PC-3 (cell line): ENCODE measurements at regions not wholly inside any gene's neighbourhood (a gene's known extent, or its start where the extent isn't known, plus 50 kb on each side); places are given as distances from the start of the nearest gene placed in this dataset.

Experiments used
- ATAC-seq: fragments of 200-7000 bp; cut with Tn5 transposase; 2 replicates; pipeline ENCODE4 v1.9.1; 2020; ENCODE audit warnings: mild to moderate bottlenecking, moderate library complexity
- BruUV-seq: library from RNA; stranded (reverse); fragments of 400-500 nt; replicated peaks from 2 replicates; lab custom pipeline; 2021; lab: Mats Ljungman, UMichigan
- CTCF ChIA-PET: fragments of 300-600 bp; sonication (Branson Sonifier 250); formaldehyde crosslinking; loops from one replicate; lab custom pipeline; 2022; ENCODE audit warnings: antibody characterized with exemption; lab: Charles Lee
- POLR2A ChIA-PET: fragments of 300-600 bp; sonication (Branson Sonifier 250); formaldehyde crosslinking; loops from one replicate; lab custom pipeline; 2022; ENCODE audit warnings: antibody characterized with exemption; ENCODE audit not compliant: unreplicated experiment; lab: Charles Lee
- DNase-seq: peaks from one replicate; pipeline ENCODE4 v3.0.0-alpha.2; 2015
- H2AFZ ChIP-seq: fragments of 300-600 bp; sonication (generic); 2 replicates; pipeline ENCODE4 v1.6.0; 2016; ENCODE audit warnings: antibody characterized with exemption, low read length
- H3F3A ChIP-seq: fragments of 300-600 bp; sonication (generic); one replicate; pipeline ENCODE4 v1.6.0; 2017; ENCODE audit warnings: antibody characterized with exemption, low read length, control low read depth, mild to moderate bottlenecking; ENCODE audit not compliant: unreplicated experiment
- H3K27ac ChIP-seq: fragments of 300-600 bp; sonication (generic); 2 replicates; pipeline ENCODE4 v1.5.1; 2016; ENCODE audit warnings: mild to moderate bottlenecking, low read length
- H3K27me3 ChIP-seq: fragments of 300-600 bp; sonication (generic); 2 replicates; pipeline ENCODE4 v1.6.1; 2016; ENCODE audit warnings: low read length, mixed read lengths
- H3K36me3 ChIP-seq: fragments of 300-600 bp; sonication (generic); 2 replicates; pipeline ENCODE4 v1.6.1; 2016; ENCODE audit warnings: low read depth, mixed run types, low read length, mixed read lengths
- H3K4me1 ChIP-seq: fragments of 300-600 bp; sonication (generic); 2 replicates; pipeline ENCODE4 v1.5.1; 2016; ENCODE audit warnings: low read length; ENCODE audit not compliant: insufficient read depth
- H3K4me2 ChIP-seq: fragments of 300-600 bp; sonication (generic); 2 replicates; pipeline ENCODE4 v1.6.0; 2016; ENCODE audit warnings: low read length
- H3K4me3 ChIP-seq: fragments of 300-600 bp; sonication (generic); 2 replicates; pipeline ENCODE4 v1.5.1; 2016; ENCODE audit warnings: mild to moderate bottlenecking, low read length, mixed read lengths
- H3K79me2 ChIP-seq: fragments of 300-600 bp; sonication (generic); 2 replicates; pipeline ENCODE4 v1.6.1; 2017; ENCODE audit warnings: low read length, mixed read lengths
- H3K9ac ChIP-seq: fragments of 300-600 bp; sonication (generic); 2 replicates; pipeline ENCODE4 v1.6.0; 2016; ENCODE audit warnings: mild to moderate bottlenecking, low read length
- H3K9me2 ChIP-seq: fragments of 300-600 bp; sonication (generic); replicated peaks from 2 replicates; pipeline ENCODE4 v1.6.1; 2016; ENCODE audit warnings: mixed run types, low read length, mixed read lengths
- H3K9me3 ChIP-seq: fragments of 300-600 bp; sonication (generic); 2 replicates; pipeline ENCODE4 v1.6.1; 2016; ENCODE audit warnings: low read length, mixed read lengths
- H4K20me1 ChIP-seq: fragments of 300-600 bp; sonication (generic); 2 replicates; pipeline ENCODE4 v1.6.1; 2016; ENCODE audit warnings: low read length, mixed read lengths
- EZH2 ChIP-seq: fragments of 300-600 bp; sonication (generic); IDR thresholded peaks from one replicate; pipeline ENCODE4 v1.6.1; 2017; ENCODE audit warnings: antibody characterized with exemption, mild to moderate bottlenecking, low read length; ENCODE audit not compliant: unreplicated experiment
- EZH2phosphoT487 ChIP-seq: fragments of 300-600 bp; sonication (generic); IDR thresholded peaks from 2 replicates; pipeline ENCODE4 v1.6.1; 2018; ENCODE audit warnings: mild to moderate bottlenecking, antibody characterized with exemption, low read length, borderline replicate concordance
- intact Hi-C: fragments of 100-400 bp; cut with micrococcal nuclease; formaldehyde crosslinking; loops from 2 replicates; pipeline ENCODE4 v1.9.0; 2023
- TF ChIP-seq, protein P1 (sequence below): fragments of 300-600 bp; sonication (generic); conservative IDR thresholded peaks from 2 replicates; pipeline ENCODE4 v1.5.1; 2017; ENCODE audit warnings: antibody characterized with exemption, low read depth, mild to moderate bottlenecking, low read length

DNA sequence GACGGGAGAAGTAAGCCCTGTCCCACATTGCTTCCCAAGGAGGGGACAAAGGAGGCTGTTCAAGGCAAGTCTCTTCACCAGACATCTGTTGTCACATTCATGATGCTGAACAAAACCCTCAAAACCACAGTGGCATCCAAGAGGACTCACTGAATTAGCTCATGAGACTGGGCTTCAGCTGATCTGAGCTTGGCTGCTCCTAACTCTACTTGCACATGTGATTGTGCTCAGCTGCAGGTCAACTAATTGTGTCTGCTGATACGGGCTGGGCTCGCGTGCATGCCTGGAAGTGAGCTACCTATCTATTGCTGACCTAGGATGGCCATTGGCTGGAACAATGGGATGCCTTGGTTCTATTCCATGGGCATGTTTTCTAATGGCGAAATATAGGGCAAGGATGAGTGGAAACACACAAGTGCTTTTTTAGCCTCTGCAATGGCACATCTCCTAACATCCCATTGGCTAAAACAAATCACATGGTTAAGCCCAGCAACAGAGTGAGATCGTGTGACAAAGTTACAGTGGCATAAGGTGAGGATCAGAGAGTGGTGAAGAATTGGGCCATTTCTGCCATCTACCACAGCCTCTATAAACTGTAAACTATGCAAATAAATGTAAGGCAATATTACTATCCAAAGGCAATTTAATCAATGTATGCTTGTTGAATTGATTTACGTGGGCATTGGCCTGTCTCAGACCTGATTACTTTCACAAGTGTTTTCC, 52.9 kb upstream of the CAPN13 start:
- intact Hi-C loops, result loop anchor here (10.0 kb wide), 1 partner anchor 695 kb away; no protein-coding TSS in a partner anchor
- Histone ChIP-seq H3K27ac (no peak overlapping the region), H3K79me2 (no peaks in the 10 kb centered on the region), H3K4me3 (no peak overlapping the region), H3K9me3 (no peaks in the 10 kb centered on the region), H3K27me3 (no peaks in the 10 kb centered on the region), H2AFZ (no peak overlapping the region), H3F3A (no peaks in the 10 kb centered on the region), H3K4me1 (no peaks in the 10 kb centered on the region), H3K36me3 (no peaks in the 10 kb centered on the region), H3K9me2 (no peaks in the 10 kb centered on the region), H4K20me1 (no peaks in the 10 kb centered on the region), H3K4me2 (no peak overlapping the region), H3K9ac (no peak overlapping the region)
- BruUV-seq, result no TSS peak
- ChIA-PET CTCF (no interaction called here), POLR2A (no interaction called here)
- no peak for ATAC-seq
- no peak for DNase-seq
- TF ChIP-seq, protein P1, sequence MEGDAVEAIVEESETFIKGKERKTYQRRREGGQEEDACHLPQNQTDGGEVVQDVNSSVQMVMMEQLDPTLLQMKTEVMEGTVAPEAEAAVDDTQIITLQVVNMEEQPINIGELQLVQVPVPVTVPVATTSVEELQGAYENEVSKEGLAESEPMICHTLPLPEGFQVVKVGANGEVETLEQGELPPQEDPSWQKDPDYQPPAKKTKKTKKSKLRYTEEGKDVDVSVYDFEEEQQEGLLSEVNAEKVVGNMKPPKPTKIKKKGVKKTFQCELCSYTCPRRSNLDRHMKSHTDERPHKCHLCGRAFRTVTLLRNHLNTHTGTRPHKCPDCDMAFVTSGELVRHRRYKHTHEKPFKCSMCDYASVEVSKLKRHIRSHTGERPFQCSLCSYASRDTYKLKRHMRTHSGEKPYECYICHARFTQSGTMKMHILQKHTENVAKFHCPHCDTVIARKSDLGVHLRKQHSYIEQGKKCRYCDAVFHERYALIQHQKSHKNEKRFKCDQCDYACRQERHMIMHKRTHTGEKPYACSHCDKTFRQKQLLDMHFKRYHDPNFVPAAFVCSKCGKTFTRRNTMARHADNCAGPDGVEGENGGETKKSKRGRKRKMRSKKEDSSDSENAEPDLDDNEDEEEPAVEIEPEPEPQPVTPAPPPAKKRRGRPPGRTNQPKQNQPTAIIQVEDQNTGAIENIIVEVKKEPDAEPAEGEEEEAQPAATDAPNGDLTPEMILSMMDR, result no peak
- TF ChIP-seq EZH2 (no peak), EZH2phosphoT487 (no peak)
